HG03378 (cell line): ENCODE measurements at regions not wholly inside any gene's neighbourhood (a gene's known extent, or its start where the extent isn't known, plus 50 kb on each side); places are given as distances from the start of the nearest gene placed in this dataset.
"Not testable (repeated sequence)": the region's sequence is repeated elsewhere in the genome, so short reads cannot be mapped to it uniquely, and the experiment has no call there.

Experiments used
- ATAC-seq: cut with Tn5 transposase; IDR thresholded peaks from one replicate; pipeline ENCODE4 v1.9.1; 2021; ENCODE audit warnings: mild to moderate bottlenecking, moderate library complexity; ENCODE audit not compliant: unreplicated experiment

DNA sequence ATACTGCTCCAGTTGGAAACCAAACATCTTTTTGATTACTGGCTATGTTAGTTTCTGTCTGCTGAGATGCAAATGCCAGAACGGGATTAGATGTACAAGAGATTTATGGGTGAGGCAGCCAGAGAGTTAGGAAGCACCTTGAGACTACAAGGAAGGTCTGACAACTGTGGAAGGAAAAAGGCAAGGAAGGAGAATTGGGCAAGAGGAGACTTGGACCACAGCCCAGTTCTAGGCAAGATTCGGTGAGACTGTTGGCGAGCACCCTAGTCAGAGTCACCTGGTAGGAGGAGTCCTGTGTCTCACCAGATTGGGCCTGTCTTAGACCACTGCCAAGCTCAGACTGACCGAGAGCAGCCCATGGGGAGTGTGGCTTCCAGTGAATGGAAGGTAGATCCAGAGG is 91.8 kb upstream of the F13A1 start:
- ATAC-seq, result no peak

DNA sequence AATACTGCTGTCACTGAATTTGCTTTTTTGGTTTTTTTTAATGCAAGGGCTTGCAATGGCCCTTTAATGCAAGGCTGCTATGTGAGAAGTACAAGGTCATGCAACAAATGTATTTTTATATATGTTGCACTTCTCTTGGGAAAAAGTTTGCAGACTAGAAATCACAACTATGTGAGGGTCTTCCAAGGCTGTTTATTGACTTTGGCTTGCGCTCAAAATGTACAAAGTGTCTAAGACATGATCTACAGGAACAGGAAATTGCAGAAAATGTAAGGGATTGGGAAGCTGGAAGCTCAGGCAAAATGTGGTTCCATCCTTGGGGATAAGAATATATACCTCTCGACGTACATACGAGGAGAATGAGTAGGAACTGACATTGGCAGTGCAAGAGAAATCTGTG is 92.2 kb upstream of the F13A1 start:
- no peak for ATAC-seq

DNA sequence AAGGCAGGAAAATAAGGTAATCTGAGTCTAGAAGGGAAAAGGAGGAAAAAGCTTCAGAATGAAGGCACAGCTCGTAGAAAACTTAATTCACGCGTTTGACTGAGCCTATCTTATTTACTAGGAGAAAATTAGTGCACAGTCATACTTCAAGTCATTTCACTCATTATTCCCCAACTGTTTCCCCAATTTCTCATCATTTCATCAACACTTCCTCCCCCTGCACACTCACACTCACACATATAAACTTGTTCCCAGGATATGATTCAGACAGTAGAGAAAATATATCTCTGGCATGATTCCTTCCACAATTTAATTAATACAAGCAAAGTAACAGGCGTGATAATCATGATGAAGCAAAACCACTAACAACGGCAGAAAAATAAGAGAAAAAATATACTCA is 94.5 kb upstream of the F13A1 start:
- no peak for ATAC-seq

DNA sequence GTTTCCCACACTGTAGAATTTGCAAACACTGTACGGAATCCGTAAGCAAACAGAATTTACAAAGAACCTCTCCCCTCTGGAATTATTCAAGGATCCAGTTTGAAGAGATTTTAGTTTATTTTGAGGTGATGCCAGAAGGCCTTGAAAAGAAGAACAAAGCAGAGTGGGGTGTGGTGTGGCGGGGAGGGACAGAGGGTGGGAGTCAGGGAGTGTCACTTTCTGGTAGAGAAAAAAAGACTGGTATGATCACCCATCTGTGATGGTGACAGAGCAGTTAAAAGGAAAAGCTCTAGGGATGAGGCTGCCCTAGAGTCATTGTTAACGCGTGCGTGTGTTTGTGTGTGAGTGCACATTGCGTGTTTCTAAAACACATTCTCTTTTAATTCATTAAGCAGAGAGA is 97.0 kb upstream of the F13A1 start:
- no peak for ATAC-seq

DNA sequence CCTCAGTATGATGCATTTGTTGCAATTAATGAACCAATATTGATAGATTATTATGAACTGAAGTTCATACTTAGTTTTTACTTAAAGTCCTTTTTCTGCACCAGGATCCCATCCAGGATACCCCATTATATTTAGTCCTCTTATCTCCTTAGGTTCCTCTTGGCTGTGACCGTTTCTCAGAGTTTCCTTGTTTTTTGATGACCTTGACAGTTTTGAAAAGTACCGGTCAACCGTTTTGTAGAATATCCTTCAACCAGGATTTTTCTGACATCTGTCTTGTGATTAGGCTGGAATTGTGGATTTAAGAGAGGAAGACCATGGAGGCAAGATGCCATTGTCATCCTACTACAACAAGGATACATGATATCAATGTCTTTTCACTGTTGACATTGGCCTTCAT is 98.0 kb upstream of the F13A1 start:
- ATAC-seq, result no peak

DNA sequence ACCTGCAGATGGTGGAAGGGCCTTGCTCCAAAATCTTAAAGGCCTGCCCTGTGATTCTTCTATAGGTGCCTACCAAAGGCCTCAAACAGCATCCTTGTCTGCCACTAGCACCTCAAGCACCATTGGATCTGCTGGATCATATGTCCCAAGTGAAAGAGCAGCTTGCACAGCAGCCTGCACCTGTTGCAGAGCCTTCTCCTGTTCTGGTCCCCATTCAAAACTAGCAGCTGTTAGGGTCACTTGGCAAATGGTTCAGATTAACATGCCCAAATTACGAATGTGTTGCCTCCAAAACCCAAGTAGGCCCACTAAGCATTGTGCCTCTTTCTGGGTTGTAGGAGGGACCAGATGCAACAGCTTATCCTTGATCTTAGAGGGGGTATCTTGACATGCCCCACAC is 99.6 kb upstream of the F13A1 start:
- ATAC-seq, result no peak

DNA sequence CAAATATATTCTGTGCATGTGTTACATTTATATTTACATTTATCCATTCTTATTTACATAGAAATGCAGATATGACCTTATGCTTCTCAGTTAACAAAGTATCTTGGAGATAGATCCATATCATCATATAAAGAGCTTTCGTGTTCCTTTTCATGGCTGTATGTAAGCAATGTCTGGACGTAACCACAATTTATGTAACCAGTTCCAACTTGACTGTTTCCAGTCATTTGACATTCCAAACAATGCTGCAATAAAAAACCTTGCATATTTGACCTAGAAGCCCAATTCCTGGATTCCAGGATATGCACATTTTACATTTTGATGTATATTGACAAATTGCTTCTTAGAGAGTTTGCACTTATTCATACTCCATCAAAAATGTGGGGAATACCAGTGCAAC is 113.7 kb upstream of the F13A1 start:
- ATAC-seq, result no peak

DNA sequence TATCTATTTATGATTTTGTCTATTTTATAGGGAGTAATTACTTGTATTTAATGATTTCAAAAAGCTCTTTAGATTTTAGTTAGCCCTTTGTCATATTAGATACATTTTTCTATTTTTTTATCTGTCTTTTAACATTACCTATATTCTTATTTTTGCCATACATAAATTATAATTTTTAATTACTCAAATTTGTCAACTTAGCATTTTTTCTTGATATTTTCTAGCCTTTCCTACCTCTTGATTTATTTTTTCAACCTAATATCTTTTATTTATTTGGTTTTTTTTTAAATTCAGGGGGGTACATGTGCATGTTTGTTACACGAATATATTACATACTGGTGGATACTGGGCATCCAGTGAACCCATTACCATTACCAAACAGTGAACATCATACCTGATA is 114.3 kb upstream of the F13A1 start:
- ATAC-seq, result no peak

DNA sequence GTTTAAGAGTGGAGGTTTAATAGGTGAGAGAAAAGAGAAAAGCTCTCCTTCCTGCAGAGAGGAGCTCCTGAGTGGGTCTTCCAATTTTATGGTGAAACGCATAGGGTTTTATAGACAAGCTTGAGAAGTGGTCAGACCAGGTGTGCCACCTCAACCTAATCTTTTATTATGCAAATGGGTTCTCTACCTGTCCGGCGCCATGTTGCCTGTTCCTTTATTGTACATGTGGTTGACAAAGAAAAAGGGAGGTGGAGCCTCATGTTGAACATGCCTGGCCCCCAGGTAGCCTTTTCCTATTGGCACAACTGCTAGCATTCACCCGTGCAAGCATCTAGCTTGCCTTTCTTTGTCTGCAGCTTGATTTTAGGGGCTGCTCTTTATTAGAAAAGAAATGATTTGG is 115.9 kb upstream of the F13A1 start:
- ATAC-seq, result no peak

DNA sequence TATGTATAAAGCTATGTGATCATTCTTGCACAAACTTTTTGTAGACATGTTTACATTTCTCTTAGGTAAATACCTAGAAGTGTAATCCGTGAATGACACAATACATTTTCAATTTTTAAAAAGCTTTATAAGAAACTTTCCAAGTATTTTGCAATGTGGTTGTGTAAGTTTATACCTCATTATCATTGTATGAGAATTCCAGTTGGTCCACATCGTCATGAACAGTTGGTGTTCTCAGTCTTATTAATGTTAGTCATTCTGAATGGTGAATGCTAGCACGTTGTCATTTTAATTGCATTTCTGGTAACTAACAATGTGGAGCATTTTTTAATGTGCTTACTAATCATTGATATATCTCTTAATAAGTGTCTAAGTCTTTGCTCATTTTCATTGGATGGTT is 116.5 kb upstream of the F13A1 start:
- no peak for ATAC-seq

DNA sequence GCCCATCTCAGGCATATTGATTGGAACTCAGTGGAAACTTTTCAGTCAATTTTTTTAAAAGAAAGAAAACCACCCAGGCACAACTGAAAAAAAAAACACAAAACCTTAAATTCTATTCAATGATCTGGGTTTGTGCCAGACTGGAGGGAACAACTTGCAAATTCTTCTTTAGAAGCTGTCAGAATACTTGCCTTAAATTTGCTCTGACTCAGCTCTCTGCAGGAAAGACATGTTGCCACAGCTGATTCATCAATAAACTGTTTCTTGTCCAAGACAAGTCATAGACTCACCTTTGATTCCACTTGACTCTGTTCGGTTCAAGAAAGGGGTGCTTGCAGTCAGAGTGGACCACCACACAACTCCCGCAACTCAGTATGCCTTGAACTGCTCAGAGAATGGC is 117.8 kb upstream of the F13A1 start:
- ATAC-seq, result no peak

DNA sequence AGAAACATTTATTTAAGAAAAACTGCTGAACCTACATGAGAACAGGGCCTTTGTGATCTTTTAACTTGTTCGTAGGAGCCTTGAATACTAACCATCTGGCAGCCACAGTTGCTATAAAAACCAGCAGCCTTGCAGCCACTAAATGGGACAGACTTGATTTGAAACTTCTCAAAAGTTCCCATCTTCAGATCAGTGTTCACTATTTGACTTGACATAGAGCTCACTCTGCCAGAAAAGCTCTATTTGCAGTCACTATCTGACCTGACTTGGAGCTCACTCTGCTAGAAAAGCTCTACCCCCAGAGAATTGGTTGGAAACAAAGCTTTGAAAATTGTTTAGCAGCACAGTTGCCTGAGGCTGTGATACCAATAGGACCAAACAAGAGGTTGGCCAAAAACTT is 119.3 kb upstream of the F13A1 start:
- ATAC-seq, result no peak

DNA sequence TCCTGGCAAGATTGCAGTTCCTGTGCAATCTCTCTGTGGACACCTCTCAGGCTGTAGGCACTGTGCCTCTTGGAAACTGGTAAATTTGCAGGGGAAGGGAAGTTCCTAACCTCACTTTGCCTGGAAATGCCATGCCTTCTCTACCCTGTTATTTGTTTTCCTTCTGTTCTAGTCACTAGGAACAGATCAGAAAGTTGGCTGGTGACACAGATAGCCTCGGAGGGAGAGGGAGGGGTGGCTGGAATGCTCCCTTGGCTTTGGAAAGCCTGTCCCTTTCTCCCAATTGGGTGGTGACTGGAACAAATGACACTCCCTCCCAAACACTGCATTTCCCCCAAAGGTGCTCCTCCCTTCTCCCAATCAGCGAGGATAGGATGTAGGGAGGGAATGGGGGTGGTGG is 131.5 kb upstream of the F13A1 start:
- ATAC-seq, result no peak

DNA sequence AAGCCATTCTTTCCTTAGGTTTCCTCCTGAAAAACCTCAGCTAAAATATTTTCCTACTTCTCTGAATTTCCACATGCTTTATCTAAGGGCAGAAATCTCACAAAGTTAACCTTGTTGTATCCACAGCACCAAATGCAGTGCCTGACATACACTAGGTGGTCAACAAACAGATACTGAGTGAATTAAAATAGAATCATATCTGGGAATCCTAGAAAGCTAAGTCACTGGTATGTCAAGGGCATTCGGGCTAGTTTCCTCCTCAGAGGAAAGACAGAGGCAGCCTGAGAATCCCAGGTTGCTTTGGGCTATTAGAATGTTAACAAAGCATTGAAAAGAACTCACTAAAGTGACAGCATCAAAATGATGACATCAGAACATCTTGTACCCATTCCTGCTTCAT is 132.7 kb upstream of the F13A1 start:
- ATAC-seq, result no peak

DNA sequence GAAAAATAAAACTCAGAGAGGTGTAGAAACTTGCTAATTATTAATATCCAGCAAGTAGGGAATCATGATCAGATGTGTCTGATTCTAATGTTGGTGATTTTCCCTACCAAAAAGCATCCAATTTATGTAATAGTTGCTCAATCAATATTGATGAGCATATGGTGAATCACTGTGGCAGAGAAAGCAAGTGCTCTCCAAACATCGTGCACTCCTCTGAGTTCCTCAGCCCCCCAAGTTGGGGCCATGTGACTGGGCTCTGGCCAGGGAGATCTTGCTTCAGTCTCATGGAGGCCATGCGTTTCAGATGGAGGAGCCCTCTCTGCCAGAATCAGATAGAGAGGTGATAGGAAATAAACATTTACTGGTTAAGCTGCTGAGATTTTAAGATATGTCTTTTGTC is 133.2 kb upstream of the LY86 start:
- ATAC-seq, result no peak

DNA sequence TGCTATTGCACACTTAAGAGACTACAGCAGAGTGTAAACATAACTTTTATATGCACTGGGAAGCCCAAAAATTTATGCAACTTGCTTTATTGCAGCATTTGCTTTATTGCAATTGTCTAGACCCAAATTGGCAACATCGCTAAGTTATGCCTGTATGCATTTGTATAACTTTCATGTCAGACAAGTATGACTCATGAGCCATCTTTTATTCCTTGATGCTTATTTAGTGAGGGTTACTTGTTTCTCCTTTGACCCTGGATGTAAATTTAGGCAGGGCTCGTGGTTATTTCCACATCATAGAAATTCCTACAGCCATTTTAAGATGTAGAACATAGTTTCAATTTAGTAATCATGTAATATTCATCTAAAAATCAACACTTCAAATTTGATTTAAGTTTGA is 130.3 kb upstream of the LY86 start:
- no peak for ATAC-seq

DNA sequence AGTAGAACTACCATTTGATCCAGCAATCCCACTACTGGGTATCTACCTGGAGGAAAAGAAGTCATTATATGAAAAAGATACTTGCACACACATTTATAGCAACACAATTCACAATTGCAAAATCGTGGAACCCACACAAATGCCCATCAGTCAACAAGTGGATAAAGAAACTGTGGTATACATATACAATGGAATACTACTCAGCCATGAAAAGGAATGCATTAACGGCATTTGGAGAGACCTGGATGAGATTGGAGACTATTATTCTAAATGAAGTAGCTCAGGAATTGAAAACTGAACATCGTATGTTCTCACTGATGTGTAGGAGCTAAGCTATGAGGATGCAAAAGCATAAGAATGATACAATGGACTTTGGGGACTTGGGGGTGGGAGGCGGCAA is 128.6 kb upstream of the LY86 start:
- ATAC-seq, result not testable (repeated sequence)

DNA sequence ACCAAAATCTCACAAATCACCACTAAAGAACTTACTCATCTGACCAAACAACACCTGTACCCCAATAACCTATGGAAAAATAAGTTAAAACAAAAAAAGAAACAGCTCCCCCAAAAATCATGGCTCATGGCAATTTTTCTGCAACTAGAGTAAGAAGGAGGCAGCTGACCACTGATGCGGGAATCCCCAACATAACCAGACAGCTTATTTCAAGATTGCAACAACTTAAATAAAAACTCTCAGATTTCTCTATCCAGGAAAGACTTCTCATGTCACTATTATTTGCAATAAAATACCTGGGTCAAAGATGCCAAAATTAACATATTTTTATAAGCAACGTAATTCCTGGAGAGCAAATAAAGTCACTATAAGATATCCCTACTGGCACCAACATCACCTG is 128.1 kb upstream of the LY86 start:
- no peak for ATAC-seq

DNA sequence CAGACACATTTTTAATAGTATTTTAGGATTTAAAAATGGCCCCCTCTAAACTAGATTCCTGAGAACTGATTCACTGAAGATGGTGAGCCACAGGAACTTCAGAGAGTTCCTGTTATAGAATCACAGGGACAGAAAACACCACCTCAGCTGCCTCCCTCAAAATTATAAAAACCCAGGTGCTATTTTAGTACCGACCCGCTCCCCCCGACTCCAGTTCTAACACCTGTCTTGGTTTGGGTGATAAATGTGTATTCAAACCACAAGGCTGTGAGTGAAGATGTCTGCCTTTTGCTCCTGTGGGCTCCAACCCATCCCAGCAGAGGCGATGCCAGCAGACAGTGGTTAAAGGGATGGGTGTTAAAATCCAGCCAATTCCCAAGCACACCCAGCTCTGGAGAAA is 127.4 kb upstream of the LY86 start:
- no peak for ATAC-seq

DNA sequence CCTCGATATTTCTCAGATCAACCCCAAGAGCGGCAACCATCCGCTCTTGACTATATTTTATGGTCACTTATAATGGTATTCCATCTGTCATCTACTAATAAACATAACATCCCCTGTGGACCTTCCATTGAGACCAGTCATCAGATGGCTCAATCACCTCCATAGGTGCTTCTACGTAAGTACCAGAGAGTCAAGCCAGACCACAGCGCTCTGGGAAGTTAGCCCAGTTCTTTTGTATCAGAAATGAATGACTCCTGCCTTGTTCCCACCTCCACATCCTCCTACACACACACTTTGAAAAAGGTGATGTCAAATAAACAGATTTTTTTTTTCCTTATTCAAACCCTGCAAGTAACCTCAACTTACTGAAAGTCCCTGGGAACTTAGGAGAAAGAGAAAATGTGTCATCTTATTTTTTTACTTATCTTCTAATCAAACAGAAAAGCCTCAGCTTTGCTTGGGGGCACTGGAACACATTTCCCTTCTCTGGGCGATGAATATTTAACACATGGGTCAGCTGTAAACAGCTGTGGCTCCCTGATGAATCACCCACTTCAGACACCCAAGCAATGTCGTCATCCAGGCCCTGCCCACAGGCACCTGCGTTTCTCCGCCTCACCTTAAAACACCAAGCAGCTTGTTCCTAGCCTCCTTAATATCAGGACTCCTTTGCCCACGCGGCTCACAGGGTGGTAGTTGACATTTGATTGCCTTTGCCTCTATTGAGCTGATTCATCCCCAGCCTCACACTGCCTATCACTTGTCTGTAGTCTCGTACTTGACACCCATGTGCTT is 121.4 kb upstream of the LY86 start:
- no peak for ATAC-seq

DNA sequence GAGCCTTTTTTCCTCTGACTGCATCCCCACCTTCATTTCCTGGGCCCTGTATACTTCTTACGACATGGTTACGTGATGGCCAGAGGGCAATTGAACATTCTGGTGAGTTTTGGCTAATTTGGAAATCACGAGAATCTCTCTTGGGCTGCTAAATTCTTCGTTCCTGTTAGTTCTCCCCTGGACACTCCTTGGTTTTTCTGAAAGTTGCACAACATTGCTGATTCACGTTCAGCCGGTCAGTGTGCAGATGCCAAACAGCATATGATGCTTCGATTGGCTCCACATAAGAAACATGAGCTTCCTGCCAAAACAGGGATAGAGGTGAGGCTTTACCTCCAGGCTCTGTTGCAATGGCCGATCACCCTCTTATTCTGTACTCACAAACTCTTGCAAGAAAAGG is 119.4 kb upstream of the LY86 start:
- ATAC-seq, result no peak

DNA sequence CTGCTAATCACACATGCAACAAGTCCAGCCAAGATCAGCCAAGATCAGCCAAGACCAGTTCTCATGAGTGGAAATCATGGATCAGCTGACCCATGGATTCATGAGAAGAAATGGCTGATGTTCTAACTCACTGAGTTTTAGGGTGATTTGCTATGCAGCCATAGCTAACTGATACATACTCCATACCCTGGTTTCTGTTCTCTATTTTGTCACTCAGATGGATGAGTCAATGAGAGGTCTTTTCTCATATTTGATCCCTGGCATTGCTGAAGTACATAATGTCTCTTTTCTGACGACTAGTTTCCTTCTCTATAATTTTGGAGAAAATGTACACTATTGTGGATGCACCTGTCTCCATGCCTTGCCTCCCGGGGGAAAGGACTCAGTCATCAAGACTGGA is 118.4 kb upstream of the LY86 start:
- no peak for ATAC-seq

DNA sequence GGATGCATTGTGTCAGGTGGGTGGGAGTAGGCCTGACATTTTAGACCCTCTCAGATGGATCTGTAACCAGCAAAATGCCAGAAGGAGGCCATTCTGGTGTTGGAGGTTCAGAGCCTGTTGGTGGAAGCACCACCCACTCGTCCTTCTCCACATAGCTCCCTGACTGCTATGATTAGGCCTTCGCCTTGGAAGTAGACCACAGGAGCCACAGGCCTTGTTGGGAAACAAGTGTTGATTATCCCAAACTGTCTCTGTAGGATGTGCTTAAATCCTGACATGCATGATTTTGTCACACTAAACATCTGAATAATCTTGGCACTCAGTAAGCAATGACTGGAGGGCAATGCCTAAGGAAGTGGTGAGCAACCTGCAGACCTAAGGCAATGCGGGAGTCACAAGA is 117.2 kb upstream of the LY86 start:
- no peak for ATAC-seq
